HG03066 (cell line): ENCODE measurements at regions not wholly inside any gene's neighbourhood (a gene's known extent, or its start where the extent isn't known, plus 50 kb on each side); places are given as distances from the start of the nearest gene placed in this dataset.
A peak's percentile ranks its signal among the peaks of the same experiment; 100 is the strongest.

Experiments
- ATAC-seq: cut with Tn5 transposase; IDR thresholded peaks from one replicate; pipeline ENCODE4 v1.9.1; 2021; ENCODE audit warnings: low read depth; ENCODE audit not compliant: unreplicated experiment

DNA sequence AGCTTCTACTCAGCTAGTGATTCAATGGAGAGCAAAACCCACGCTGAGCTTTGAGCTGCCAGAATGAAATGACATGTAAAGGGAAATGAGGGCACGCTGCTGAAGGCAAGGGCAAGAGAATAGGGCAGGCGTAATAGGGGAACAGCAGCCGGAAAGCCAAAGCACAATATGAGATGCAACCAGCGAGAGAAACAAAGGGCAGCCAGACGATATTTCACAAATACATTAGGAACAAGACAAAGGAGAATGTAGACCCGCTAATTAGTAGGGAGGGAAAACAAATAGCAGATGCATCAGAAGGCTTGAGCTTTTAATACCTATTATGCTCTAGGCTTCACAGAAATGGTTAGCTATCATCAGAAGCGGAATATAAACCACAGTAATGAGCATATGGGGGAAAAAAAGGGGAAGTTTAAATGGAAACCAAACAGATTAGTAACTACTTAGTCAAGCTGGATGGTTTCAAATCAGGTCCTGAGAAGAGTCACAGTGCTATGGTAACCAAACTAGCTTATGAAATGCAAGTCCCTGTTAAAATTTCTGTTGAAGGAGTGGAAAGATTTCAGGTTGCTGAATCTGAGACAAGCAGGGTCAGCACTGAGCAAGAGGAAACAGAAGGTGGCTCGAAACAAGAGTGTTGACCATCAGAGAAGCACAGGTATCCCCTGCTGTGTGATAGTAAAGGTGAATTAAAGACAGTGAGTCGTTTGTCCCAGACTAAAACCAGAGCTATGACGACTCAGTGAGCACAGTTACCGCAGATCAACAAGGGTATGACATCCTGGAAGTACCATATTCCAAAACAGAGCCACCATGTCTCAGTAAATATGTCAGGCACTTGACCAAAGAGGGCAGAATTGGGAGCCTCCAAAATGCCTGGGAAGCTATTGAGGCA is 496.9 kb upstream of the CELF2 start:
- peak; percentile 83 for ATAC-seq

DNA sequence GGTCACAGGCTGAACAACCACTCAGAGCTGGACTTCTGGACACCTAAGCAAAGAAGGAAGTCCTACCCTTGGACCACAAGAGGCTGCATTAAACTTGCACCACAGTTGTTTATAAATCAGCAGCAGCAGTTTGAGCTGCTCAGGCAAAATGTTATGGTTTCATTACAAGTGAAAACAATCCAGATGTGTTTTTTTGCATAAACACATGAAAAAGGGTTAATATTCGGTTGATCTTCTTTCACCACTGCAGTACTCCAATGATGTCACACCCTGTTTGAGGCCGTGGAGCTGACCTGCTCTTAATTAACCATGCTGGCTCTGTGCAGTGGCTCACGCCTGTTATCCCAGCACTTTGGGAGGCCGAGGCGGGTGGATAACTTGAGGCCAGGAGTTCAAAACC is 490.8 kb upstream of the CELF2 start:
- ATAC-seq, result no peak

- no peak for ATAC-seq
Measured at GRCh38 chr10:10527861-10528562, 489.7 kb upstream of the CELF2 start.

GRCh38 chr10:10528563-10528910 is 489.1 kb upstream of the CELF2 start:
- ATAC-seq, result no peak

DNA sequence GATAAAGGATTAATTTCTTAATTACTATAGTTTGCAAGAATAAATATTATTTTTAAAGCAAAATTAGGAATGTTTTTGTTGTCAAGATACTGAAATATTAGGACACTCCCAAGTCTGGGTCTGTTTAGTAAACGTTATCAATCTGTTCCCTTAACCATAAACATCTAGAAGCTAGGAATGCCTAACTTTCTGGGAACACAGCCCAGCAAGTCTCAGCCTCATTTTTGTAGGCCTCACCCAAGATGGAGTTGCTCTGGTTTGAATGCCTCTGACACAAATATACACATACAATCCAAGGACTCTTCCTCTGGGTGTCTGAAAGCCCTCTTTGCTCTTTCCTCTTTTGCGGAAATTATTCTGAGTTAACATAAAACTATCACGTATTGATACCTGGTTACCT is 487.4 kb upstream of the CELF2 start:
- ATAC-seq, result no peak

- ATAC-seq, result no peak
Measured at GRCh38 chr10:10532236-10532635, 485.4 kb upstream of the CELF2 start.

DNA sequence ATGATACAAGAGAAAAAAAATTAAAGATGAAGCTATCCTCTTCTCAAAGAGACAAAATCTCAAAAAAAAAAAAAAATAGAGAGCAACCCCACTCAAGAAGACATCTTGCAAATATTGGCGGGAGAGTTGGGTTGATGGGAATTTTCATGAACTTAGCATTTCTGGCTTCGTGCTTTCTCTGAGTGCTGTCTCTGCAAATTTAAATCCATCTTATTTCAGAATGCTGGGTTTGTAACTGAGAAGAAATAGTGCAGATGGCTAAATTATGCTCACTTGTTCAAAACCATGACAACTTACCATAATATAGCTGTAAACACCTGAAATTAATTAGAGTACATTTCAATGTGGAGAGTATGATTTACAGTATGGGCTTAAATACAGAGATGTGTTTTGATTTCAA is 484.8 kb upstream of the CELF2 start:
- ATAC-seq, result no peak

- ATAC-seq, result no peak
Measured at GRCh38 chr10:10533437-10533836, 484.2 kb upstream of the CELF2 start.

GRCh38 chr10:10538326-10538725 is 479.3 kb upstream of the CELF2 start:
- ATAC-seq, result no peak

DNA sequence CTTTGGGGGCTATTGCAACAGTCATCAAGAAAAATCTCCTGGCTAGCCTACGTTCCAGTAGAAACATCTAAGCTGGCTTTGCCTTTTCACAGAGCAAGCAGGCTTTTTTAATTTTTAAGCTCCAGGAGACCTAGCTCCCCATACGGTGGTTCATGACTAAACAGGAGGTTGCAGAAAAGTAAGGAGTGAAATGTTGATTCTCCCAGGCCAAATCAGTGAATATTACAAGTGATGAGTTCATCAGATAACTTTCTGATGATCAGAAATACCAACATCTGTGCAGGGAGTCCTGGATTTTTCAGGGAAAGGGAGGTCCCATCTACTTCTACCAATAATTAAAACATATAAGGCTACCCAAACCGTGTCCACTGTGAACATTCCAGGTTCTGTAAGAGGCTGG is 477.3 kb upstream of the CELF2 start:
- no peak for ATAC-seq

GRCh38 chr10:10542477-10542876 is 475.2 kb upstream of the CELF2 start:
- ATAC-seq, result no peak

DNA sequence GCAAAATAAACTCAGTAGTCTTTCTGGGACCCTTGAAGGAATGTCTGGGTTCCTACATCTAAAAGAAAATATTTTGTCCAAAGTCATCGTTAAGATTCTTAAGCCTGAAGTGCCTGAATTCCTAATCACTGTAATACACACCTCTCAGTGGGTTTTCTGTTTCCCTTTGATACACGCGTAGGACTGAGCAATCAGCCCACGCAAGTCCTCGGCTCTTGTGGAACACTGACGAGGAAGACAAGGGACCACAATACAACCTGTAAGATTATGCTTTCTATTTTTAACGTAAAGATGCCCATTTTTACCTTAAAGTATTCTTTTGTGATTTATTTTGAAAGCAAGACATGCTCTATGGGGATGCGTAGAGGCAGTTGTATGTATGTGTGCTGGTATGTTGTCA is 472.8 kb upstream of the CELF2 start:
- ATAC-seq, result no peak

- no peak for ATAC-seq
Measured at GRCh38 chr10:10545771-10546170, 471.9 kb upstream of the CELF2 start.

- ATAC-seq, result no peak
Measured at GRCh38 chr10:10551596-10552301, 465.9 kb upstream of the CELF2 start.

GRCh38 chr10:10552948-10553347 is 464.7 kb upstream of the CELF2 start:
- ATAC-seq, result no peak

- ATAC-seq, result no peak
Measured at GRCh38 chr10:10564081-10564794, 453.4 kb upstream of the CELF2 start.

DNA sequence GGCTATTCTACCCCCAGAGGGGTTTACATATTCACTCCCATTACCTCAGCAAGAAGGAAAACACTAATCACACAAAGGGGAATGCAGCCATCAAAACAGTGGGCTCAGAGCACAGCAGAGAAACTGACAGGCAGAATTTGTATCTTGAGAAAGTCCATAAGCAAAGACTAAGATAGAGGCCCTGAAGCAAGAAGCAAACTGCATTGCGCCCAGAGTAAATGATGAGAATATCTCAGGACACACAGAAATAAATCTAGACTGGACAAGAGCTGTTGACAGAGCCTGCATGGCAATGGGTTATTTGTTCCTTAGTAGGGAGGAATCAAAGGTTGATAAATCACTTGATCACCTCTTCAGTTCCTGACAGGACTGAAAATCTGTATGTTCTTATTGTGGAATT is 440.7 kb upstream of the CELF2 start:
- ATAC-seq, result no peak

- ATAC-seq, result no peak
Measured at GRCh38 chr10:10579709-10580108, 438.0 kb upstream of the CELF2 start.

DNA sequence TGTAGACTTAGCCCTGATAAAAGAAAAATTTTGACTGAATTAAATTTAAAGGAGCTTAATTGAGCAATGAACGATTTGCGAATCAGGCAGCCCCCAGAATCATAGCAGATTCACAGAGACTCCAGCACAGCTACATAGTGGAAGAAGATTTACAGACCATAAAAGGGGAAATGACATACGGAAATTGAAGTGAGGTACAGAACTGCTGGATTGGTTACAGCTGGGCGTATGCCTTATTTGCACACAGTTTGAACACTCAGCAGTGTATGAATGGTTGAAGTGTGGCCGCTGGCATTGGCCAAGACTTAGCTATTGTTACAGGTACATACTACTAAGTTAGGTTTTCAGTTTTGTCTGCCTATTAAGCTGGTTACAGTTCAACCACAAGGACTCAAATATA is 433.5 kb upstream of the CELF2 start:
- ATAC-seq, result no peak

- ATAC-seq, result no peak
Measured at GRCh38 chr10:10587744-10588393, 429.8 kb upstream of the CELF2 start.
